ENCODE measurements at regions not wholly inside any gene's neighbourhood (a gene's known extent, or its start where the extent isn't known, plus 50 kb on each side); places are given as distances from the start of the nearest gene placed in this dataset.
"Not testable (repeated sequence)": the region's sequence is repeated elsewhere in the genome, so short reads cannot be mapped to it uniquely, and the experiment has no call there.

- DNase-seq, result no peak
These were observed 51.5 kb upstream of the IFNE start for GRCh38 chr9:21533597-21533996.

GRCh38 chr9:21535396-21535795 is 53.3 kb upstream of the IFNE start:
- DNase-seq, result no peak

GRCh38 chr9:21542787-21543186 is 60.7 kb upstream of the IFNE start:
- no peak for DNase-seq

GRCh38 chr9:21543187-21543586 is 61.1 kb upstream of the IFNE start:
- no peak for DNase-seq

- DNase-seq, result not testable (repeated sequence)
These were observed 61.7 kb upstream of the IFNE start for GRCh38 chr9:21543816-21544215.

- no peak for DNase-seq
These were observed 64.8 kb upstream of the IFNE start for GRCh38 chr9:21546949-21547348.

GRCh38 chr9:21549251-21549765 is 67.2 kb upstream of the IFNE start:
- no peak for DNase-seq

GRCh38 chr9:21549890-21550289 is 67.8 kb upstream of the IFNE start:
- no peak for DNase-seq

GRCh38 chr9:21550392-21550791 is 68.3 kb upstream of the IFNE start:
- DNase-seq, result no peak

- no peak for DNase-seq
These were observed 69.3 kb upstream of the IFNE start for GRCh38 chr9:21551401-21551800.

- DNase-seq, result no peak
These were observed 70.4 kb upstream of the IFNE start for GRCh38 chr9:21552244-21553170.

- DNase-seq, result no peak
These were observed 71.3 kb upstream of the IFNE start for GRCh38 chr9:21553441-21553840.

GRCh38 chr9:21554813-21555212 is 72.7 kb upstream of the IFNE start:
- no peak for DNase-seq

- DNase-seq, result no peak
These were observed 73.8 kb upstream of the IFNE start for GRCh38 chr9:21555911-21556310.

GRCh38 chr9:21556581-21557427 is 74.7 kb upstream of the IFNE start:
- DNase-seq, result no peak

GRCh38 chr9:21557428-21557768 is 75.3 kb upstream of the IFNE start:
- no peak for DNase-seq

GRCh38 chr9:21558079-21558478 is 76.0 kb upstream of the IFNE start:
- DNase-seq, result no peak

- DNase-seq, result no peak
These were observed 76.7 kb upstream of the IFNE start for GRCh38 chr9:21558615-21559401.

GRCh38 chr9:21559402-21560280 is 77.5 kb upstream of the IFNE start:
- no peak for DNase-seq

GRCh38 chr9:21560281-21560745 is 78.2 kb upstream of the IFNE start:
- no peak for DNase-seq

- DNase-seq, result no peak
These were observed 79.4 kb upstream of the IFNE start for GRCh38 chr9:21561502-21561901.

GRCh38 chr9:21564175-21564574 is 82.1 kb upstream of the IFNE start:
- DNase-seq, result no peak
